Sigmoid colon (tissue), 4 donors: ENCODE measurements at regions not wholly inside any gene's neighbourhood (a gene's known extent, or its start where the extent isn't known, plus 50 kb on each side); places are given as distances from the start of the nearest gene placed in this dataset.

ENCODE experiments used
- EP300 ChIP-seq, 4 donors: sonication (generic); formaldehyde crosslinking; IDR thresholded peaks; one replicate each; pipeline ENCODE4 v1.6.1; 2017; ENCODE audit warnings: antibody characterized with exemption in 4 of 4
- POLR2A ChIP-seq, 2 donors: fragments of 450-650 bp; IDR thresholded peaks; one replicate each; pipeline ENCODE4 v1.6.1; 2016; ENCODE audit warnings: antibody characterized with exemption in 2 of 2, mild to moderate bottlenecking in 2 of 2, moderate library complexity in 2 of 2
- POLR2AphosphoS5 ChIP-seq, 4 donors: sonication (generic); formaldehyde crosslinking; IDR thresholded peaks; one replicate each; pipeline ENCODE4 v1.6.1; 2017; ENCODE audit warnings: antibody characterized with exemption in 4 of 4
- TF ChIP-seq, protein P1 (sequence below), 4 experiments: fragments of 450-650 bp in 3 of 4; fragments of 200-600 bp in 1 of 4; IDR thresholded peaks; one replicate each; pipeline ENCODE4 v1.5.1; 2016 to 2019; ENCODE audit warnings: antibody characterized with exemption in 4 of 4, mild to moderate bottlenecking in 3 of 4, moderate library complexity in 2 of 4

DNA sequence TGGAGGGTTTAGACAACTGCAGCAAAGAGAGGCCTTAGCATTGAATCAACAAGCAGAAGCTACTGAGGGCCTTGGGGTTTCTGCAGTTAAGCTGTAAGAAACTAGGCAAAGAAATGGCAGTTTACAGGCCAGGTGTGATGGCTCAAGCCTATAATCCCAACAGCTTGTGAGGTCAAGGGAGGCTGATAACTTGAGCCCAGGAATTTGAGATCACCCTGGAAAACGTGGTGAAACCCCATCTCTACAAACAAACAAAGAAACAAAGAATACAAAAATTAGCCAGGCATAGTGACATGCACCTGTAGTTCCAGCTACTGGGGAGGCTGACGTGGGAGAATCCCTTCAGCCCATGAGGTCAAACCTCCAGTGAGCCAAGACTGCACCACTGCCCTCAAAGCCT, 421.6 kb upstream of the CHST9 start:
- TF ChIP-seq EP300 (IDR thresholded peaks at IDR 0.05), result no peak
- TF ChIP-seq, protein P1, sequence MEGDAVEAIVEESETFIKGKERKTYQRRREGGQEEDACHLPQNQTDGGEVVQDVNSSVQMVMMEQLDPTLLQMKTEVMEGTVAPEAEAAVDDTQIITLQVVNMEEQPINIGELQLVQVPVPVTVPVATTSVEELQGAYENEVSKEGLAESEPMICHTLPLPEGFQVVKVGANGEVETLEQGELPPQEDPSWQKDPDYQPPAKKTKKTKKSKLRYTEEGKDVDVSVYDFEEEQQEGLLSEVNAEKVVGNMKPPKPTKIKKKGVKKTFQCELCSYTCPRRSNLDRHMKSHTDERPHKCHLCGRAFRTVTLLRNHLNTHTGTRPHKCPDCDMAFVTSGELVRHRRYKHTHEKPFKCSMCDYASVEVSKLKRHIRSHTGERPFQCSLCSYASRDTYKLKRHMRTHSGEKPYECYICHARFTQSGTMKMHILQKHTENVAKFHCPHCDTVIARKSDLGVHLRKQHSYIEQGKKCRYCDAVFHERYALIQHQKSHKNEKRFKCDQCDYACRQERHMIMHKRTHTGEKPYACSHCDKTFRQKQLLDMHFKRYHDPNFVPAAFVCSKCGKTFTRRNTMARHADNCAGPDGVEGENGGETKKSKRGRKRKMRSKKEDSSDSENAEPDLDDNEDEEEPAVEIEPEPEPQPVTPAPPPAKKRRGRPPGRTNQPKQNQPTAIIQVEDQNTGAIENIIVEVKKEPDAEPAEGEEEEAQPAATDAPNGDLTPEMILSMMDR (IDR thresholded peaks at IDR 0.05), result no peak
- no peak for TF ChIP-seq POLR2AphosphoS5 (IDR thresholded peaks at IDR 0.05)
- TF ChIP-seq POLR2A (IDR thresholded peaks at IDR 0.05), result no peak
